ENCODE measurements at regions not wholly inside any gene's neighbourhood (a gene's known extent, or its start where the extent isn't known, plus 50 kb on each side); places are given as distances from the start of the nearest gene placed in this dataset.
A peak's percentile ranks its signal among the peaks of the same experiment; 100 is the strongest.

DNA sequence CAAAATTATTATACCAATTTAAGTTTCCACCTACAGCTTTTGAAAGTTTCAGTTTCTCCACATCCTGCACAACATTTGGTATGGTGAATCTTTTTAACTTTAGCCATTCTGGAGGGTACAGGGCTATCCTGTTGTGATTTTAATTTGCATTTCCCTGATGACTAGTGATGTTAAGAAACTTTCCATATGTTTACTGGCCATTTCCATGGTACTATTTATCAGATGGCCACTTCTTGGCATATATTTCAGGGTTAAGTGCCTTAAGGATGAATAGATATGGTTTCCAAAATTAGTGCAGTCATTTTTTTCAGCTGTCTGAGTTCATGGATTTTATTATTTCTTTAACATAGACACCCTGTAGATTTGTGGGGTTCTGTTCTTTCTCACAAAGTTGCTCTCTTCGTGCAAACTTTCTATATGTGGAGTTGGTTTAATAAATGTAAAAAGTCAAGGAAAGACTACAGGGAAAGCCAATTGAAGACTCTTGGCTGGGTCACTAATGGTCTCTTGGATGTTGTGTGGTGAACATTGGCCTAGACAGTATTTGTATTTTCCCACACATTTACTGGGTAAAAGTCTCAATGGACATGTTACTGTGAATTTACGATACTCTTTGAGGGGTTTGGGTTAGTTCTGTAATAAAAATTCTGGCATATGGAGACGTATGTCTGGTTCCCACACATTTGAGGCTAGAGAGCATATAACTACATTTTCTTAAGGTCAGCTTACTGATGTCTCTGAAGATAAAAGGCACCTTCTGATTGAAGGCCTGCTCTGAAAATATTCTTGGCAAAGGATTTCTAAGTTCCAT lies 147.5 kb upstream of the PDZRN3 start:
- no peak for TF ChIP-seq CTCF (IDR thresholded peaks at IDR 0.05; ENCODE audit: insufficient read depth, low read depth, low read length, missing control alignments)
- no peak for DNase-seq (ENCODE audit: low read depth)
- no peak overlapping the region for H3K4me3 ChIP-seq (ENCODE audit: low read length)

- H3K4me3 ChIP-seq (ENCODE audit: low read length): no peak overlapping the region
- no peak for DNase-seq (ENCODE audit: low read depth)
Measured at GRCh38 chr3:73768524-73769308, 144.0 kb upstream of the PDZRN3 start.

DNA sequence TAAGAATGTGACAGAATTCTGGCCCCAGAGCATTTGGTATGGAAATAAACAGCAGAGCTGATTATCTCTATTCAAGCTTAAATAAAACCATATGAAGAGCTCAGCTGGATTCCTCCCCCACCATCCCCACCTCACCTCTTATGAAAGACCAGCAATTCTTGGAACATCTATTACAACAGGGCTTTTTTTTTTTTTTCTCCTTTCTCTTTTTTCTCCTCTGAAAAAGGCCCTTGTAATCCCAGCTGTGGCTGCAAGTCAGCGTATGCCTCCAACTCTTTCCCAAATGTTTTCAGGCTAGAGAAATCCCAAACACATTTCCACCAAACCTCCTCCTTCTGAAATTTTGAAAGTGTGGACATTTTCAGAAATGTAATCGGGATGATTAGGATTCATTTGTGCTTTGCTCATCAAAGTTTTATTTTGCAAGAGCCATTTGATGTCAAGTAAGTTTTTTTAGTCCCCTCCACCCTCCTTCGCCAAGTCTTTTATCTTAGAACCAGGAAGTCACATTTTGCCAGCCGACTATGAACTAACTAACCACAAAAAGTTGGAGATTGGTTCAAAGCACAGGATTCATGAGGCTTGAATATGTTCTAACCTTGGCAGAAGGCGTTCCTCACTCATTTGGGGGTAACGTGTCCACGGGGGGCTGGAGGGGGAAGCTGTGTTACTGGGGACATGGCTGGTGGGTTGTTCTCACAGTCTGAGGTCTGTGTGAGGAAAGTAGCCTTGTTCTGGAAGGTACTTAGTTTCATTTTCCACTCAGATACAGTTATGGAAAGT lies 142.0 kb upstream of the PDZRN3 start:
- TF ChIP-seq CTCF (IDR thresholded peaks at IDR 0.05; ENCODE audit: insufficient read depth, low read depth, low read length, missing control alignments): no peak
- peak; percentile 6 for DNase-seq (ENCODE audit: low read depth)
- no peak overlapping the region for H3K4me3 ChIP-seq (ENCODE audit: low read length)

More at GRCh38 chr3:73768524-73769308, 144.0 kb upstream of the PDZRN3 start:
- no peak for TF ChIP-seq CTCF (IDR thresholded peaks at IDR 0.05; ENCODE audit: insufficient read depth, low read depth, low read length, missing control alignments)

DNA sequence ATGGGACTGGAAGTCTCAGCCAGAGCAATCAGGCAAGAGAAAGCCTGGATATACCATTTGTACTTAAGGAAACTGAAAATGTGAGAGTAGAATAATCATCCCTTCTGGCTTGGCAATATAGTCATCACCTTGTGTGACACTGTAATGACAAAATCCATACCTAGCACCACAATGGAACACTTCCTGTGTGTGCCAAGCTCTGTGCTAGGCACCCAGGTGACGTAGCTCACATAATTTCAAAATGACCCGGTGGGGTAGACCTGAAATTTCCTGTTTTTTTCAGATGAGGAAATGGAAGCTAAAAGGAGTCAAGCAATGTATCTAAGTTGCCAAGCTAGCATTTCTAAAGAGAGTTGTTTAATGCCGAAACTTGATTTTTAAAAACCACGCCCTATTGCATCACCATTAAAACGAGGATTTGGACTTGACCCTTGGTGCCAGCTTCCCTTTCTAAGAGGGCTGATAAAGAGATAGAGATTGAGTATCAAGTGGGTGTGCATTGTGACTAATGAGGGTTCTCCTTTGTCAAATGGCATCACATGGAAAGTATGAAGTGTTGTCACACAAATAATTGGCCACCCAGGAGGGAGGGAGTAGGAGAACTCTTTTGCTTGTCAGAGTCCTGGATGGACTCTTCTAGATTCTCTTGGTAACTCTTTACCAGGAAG lies 141.3 kb upstream of the PDZRN3 start:
- peak; percentile 34 for DNase-seq (ENCODE audit: low read depth)
- TF ChIP-seq CTCF (IDR thresholded peaks at IDR 0.05; ENCODE audit: insufficient read depth, low read depth, low read length, missing control alignments): no peak

DNA sequence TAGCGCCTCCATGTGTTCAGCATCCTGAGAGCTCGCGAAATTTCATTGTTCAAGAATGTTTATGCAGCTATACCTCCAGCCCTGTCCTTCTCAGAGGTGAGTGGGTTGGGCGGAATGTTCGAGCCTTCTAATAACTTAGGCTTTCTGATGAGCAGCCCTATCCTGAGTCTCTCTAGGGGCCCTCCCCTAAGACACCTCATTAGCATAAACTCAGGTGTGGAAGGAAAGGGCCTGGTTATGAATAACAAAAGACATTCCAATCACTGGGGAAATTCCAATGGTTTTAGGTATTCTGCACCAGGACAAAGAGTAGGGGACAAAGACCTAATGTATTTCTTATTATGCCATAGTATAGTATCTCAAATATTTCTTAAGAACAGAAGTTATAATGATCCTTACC lies 138.1 kb upstream of the PDZRN3 start:
- no peak for TF ChIP-seq CTCF (IDR thresholded peaks at IDR 0.05; ENCODE audit: insufficient read depth, low read depth, low read length, missing control alignments)
- no peak for DNase-seq (ENCODE audit: low read depth)
- no peak overlapping the region for H3K4me3 ChIP-seq (ENCODE audit: low read length)

More for the DNA sequence above, 141.3 kb upstream of the PDZRN3 start:
- no peak overlapping the region for H3K4me3 ChIP-seq (ENCODE audit: low read length)

- TF ChIP-seq CTCF (IDR thresholded peaks at IDR 0.05; ENCODE audit: insufficient read depth, low read depth, low read length, missing control alignments): no peak
Measured at GRCh38 chr3:73759297-73759711, 134.6 kb upstream of the PDZRN3 start.

More at GRCh38 chr3:73759297-73759711, 134.6 kb upstream of the PDZRN3 start:
- DNase-seq (ENCODE audit: low read depth): no peak
- H3K4me3 ChIP-seq (ENCODE audit: low read length): no peak overlapping the region
